NT2/D1 (cell line): ENCODE measurements at regions not wholly inside any gene's neighbourhood (a gene's known extent, or its start where the extent isn't known, plus 50 kb on each side); places are given as distances from the start of the nearest gene placed in this dataset.

ENCODE experiments used
- YY1 ChIP-seq: IDR thresholded peaks from 2 replicates; pipeline ENCODE4 v1.6.1; 2011; ENCODE audit not compliant: insufficient read length, insufficient read depth
- ZNF274 ChIP-seq: IDR thresholded peaks from 2 replicates; pipeline ENCODE4 v1.6.1; 2011; ENCODE audit warnings: mild to moderate bottlenecking, low read depth, low read length

DNA sequence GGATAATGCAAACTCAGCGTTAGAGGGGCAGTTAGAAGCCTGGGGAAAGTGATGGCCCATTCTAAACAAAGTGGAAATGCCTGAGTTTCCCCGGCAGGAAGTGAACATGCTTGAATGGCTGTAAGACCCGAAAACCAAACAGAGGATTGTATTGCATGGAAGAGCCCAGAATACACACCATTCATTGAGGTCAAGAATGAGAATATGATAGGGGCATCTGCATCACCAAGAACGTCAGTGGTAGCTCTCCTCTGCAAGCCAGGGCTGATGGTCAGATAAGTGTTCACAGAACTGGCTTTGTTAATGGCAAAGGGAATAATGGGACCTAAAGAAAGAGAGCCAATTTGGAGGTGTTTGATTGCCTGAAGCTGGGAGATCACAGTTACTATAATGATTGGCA, 663.4 kb downstream of the KHDRBS2 start:
- TF ChIP-seq YY1 (no peak), ZNF274 (no peak)
